DOHH2 (cell line): ENCODE measurements at regions not wholly inside any gene's neighbourhood (a gene's known extent, or its start where the extent isn't known, plus 50 kb on each side); places are given as distances from the start of the nearest gene placed in this dataset.

ENCODE experiments used
- H3F3A ChIP-seq: fragments of 200-600 bp; sonication (generic), shearing (Covaris generic); 2 replicates; pipeline ENCODE4 v1.6.0; 2016; ENCODE audit warnings: antibody characterized with exemption, mild to moderate bottlenecking; ENCODE audit not compliant: control insufficient read depth, insufficient read depth
- H3K27ac ChIP-seq: fragments of 200-600 bp; sonication (generic); 2 replicates; pipeline ENCODE4 v1.5.1; 2014; ENCODE audit warnings: low read depth, mild to moderate bottlenecking, low read length, moderate library complexity
- H3K27me3 ChIP-seq: fragments of 200-600 bp; sonication (generic); 2 replicates; pipeline ENCODE4 v1.6.1; 2014; ENCODE audit warnings: mild to moderate bottlenecking, low read length, mixed read lengths; ENCODE audit not compliant: control insufficient read depth
- H3K36me3 ChIP-seq: fragments of 200-600 bp; sonication (generic); 2 replicates; pipeline ENCODE4 v1.6.1; 2014; ENCODE audit warnings: mild to moderate bottlenecking, low read length, moderate library complexity, mixed read lengths; ENCODE audit not compliant: control insufficient read depth
- H3K4me1 ChIP-seq: fragments of 200-600 bp; sonication (generic); 2 replicates; pipeline ENCODE4 v1.6.1; 2014; ENCODE audit warnings: mild to moderate bottlenecking, low read length, mixed read lengths; ENCODE audit not compliant: control insufficient read depth
- H3K4me2 ChIP-seq: fragments of 200-600 bp; sonication (generic); 2 replicates; pipeline ENCODE4 v1.6.0; 2014; ENCODE audit warnings: mild to moderate bottlenecking, low read length, moderate library complexity
- H3K4me3 ChIP-seq: fragments of 200-600 bp; sonication (generic); 2 replicates; pipeline ENCODE4 v1.5.1; 2014; ENCODE audit warnings: mild to moderate bottlenecking, low read length, mixed read lengths
- H3K79me2 ChIP-seq: fragments of 200-600 bp; sonication (generic); 2 replicates; pipeline ENCODE4 v1.6.1; 2014; ENCODE audit warnings: mild to moderate bottlenecking, low read length, mixed read lengths; ENCODE audit not compliant: control insufficient read depth
- H3K9me2 ChIP-seq: fragments of 200-600 bp; sonication (generic); replicated peaks from 2 replicates; pipeline ENCODE4 v1.6.1; 2014; ENCODE audit warnings: mild to moderate bottlenecking, low read length, mixed read lengths; ENCODE audit not compliant: control insufficient read depth
- H3K9me3 ChIP-seq: fragments of 200-600 bp; sonication (generic); 2 replicates; pipeline ENCODE4 v1.6.1; 2014; ENCODE audit warnings: antibody characterized with exemption, low read length, mixed read lengths; ENCODE audit not compliant: control insufficient read depth, insufficient read depth
- H4K20me1 ChIP-seq: fragments of 200-600 bp; sonication (generic); 2 replicates; pipeline ENCODE4 v1.6.0; 2014; ENCODE audit warnings: low read depth, mild to moderate bottlenecking, antibody characterized with exemption, low read length, moderate library complexity; ENCODE audit not compliant: control insufficient read depth, insufficient read depth
- CTCF ChIP-seq: fragments of 200-600 bp; sonication (generic); IDR thresholded peaks from one replicate; pipeline ENCODE4 v1.5.1; 2014; ENCODE audit warnings: antibody characterized with exemption, mild to moderate bottlenecking, low read depth, low read length; ENCODE audit not compliant: poor library complexity, severe bottlenecking
- EZH2phosphoT487 ChIP-seq: fragments of 200-600 bp; sonication (generic); IDR thresholded peaks from 2 replicates; pipeline ENCODE4 v1.6.1; 2017; ENCODE audit warnings: borderline replicate concordance, mild to moderate bottlenecking, antibody characterized with exemption, low read length, moderate library complexity, mixed read lengths

GRCh38 chr14:71726580-71727021, 205.6 kb upstream of the RGS6 start:
- Histone ChIP-seq H3K27ac (no peak overlapping the region), H3K4me1 (no peaks in the 10 kb centered on the region), H3K36me3 (peaks cover 9% of the 10 kb centered on the region; the same call in 1 of the 2 replicates), H3K79me2 (no peaks in the 10 kb centered on the region), H3F3A (no peaks in the 10 kb centered on the region), H3K9me2 (no peaks in the 10 kb centered on the region), H3K27me3 (no peaks in the 10 kb centered on the region), H4K20me1 (no peaks in the 10 kb centered on the region), H3K4me2 (no peak overlapping the region), H3K4me3 (no peak overlapping the region), H3K9me3 (no peaks in the 10 kb centered on the region)
- no peak for TF ChIP-seq CTCF
- TF ChIP-seq EZH2phosphoT487: no peak

GRCh38 chr14:71728386-71728785, 203.8 kb upstream of the RGS6 start:
- Histone ChIP-seq H3K27me3 (no peaks in the 10 kb centered on the region), H3F3A (no peaks in the 10 kb centered on the region), H4K20me1 (no peaks in the 10 kb centered on the region), H3K9me3 (no peaks in the 10 kb centered on the region), H3K79me2 (no peaks in the 10 kb centered on the region), H3K4me2 (no peak overlapping the region), H3K36me3 (peaks cover 10% of the 10 kb centered on the region; the same call in 1 of the 2 replicates), H3K9me2 (no peaks in the 10 kb centered on the region), H3K4me3 (no peak overlapping the region), H3K27ac (no peak overlapping the region), H3K4me1 (no peaks in the 10 kb centered on the region)
- no peak for TF ChIP-seq CTCF
- TF ChIP-seq EZH2phosphoT487: no peak

GRCh38 chr14:71729596-71729995, 202.6 kb upstream of the RGS6 start:
- H3K36me3 ChIP-seq: peaks cover 17% of the 10 kb centered on the region; the same call in 1 of the 2 replicates
- no peaks in the 10 kb centered on the region for H3K9me3 ChIP-seq
- no peak overlapping the region for H3K4me2 ChIP-seq
- H4K20me1 ChIP-seq: no peaks in the 10 kb centered on the region
- TF ChIP-seq EZH2phosphoT487: no peak
- no peak for TF ChIP-seq CTCF
- no peaks in the 10 kb centered on the region for H3K9me2 ChIP-seq
- no peaks in the 10 kb centered on the region for H3K79me2 ChIP-seq
- H3K4me3 ChIP-seq: no peak overlapping the region
- H3K27me3 ChIP-seq: no peaks in the 10 kb centered on the region
- no peak overlapping the region for H3K27ac ChIP-seq
- H3K4me1 ChIP-seq: no peaks in the 10 kb centered on the region
- no peaks in the 10 kb centered on the region for H3F3A ChIP-seq
